ENCODE measurements at regions not wholly inside any gene's neighbourhood (a gene's known extent, or its start where the extent isn't known, plus 50 kb on each side); places are given as distances from the start of the nearest gene placed in this dataset.

DNA sequence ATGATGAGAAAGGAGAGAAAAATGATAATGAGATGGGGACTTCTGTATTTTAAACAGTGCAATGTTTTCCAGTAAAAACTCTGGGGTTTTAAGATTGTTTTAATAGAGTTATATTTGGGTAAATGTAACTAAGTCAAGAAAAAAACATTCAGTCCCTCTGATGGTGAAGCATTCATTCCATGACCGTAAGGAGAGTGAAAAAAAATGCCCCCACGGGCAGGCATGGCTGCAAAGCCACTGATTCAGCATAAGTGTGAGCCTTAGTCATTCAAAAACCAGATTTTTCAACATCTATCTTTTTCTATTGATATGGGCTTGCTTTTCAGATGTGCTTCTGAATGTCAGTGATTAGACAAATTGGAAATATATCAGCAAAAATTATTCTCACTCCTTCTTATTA is 957.8 kb downstream of the SLC4A3 start:
- no peaks in the 10 kb centered on the region for H3K36me3 Mint-ChIP-seq (ENCODE audit: insufficient read depth)
- no peak for DNase-seq (ENCODE audit: low spot score, unreplicated experiment)
- no peaks in the 10 kb centered on the region for H3K4me1 Mint-ChIP-seq (ENCODE audit: low read depth)
- H3K9me3 Mint-ChIP-seq (ENCODE audit: low read depth) = no peaks in the 10 kb centered on the region
- H3K27me3 Mint-ChIP-seq = peaks cover 6% of the 10 kb centered on the region
- TF ChIP-seq, protein P1, sequence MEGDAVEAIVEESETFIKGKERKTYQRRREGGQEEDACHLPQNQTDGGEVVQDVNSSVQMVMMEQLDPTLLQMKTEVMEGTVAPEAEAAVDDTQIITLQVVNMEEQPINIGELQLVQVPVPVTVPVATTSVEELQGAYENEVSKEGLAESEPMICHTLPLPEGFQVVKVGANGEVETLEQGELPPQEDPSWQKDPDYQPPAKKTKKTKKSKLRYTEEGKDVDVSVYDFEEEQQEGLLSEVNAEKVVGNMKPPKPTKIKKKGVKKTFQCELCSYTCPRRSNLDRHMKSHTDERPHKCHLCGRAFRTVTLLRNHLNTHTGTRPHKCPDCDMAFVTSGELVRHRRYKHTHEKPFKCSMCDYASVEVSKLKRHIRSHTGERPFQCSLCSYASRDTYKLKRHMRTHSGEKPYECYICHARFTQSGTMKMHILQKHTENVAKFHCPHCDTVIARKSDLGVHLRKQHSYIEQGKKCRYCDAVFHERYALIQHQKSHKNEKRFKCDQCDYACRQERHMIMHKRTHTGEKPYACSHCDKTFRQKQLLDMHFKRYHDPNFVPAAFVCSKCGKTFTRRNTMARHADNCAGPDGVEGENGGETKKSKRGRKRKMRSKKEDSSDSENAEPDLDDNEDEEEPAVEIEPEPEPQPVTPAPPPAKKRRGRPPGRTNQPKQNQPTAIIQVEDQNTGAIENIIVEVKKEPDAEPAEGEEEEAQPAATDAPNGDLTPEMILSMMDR (IDR thresholded peaks at IDR 0.05; ENCODE audit: unreplicated experiment) = no peak
- no peak overlapping the region for H3K4me3 Mint-ChIP-seq (ENCODE audit: low read depth)
- H3K27ac Mint-ChIP-seq = no peak overlapping the region

DNA sequence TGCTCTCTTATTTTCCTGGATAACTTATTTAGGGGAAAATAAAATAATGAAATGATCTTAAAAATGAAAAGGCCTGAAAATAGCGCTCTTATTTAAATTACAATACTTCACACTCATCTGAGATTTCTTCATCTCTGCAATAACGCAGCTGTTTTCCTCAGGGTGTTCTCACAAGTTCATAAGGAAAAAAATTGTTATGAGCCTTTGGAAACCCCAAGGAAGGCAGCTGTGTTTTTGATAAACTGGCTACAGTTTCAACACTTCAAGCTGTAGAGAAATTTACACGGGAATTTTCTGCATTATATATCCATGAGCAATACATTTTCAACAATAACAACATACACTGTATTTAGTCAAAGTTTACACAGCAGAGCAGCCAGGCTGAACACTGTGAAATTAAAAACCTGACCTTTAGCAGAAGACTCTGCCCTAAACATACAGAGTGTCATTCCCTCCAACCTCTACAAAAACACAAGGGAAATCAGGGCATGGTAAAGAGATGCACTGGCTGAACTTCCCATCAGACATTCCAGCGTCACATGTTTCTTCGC is 959.6 kb downstream of the SLC4A3 start:
- H3K4me3 Mint-ChIP-seq (ENCODE audit: low read depth) = no peak overlapping the region
- no peaks in the 10 kb centered on the region for H3K9me3 Mint-ChIP-seq (ENCODE audit: low read depth)
- H3K27me3 Mint-ChIP-seq = peaks cover 6% of the 10 kb centered on the region
- no peak for DNase-seq (ENCODE audit: low spot score, unreplicated experiment)
- TF ChIP-seq, protein P1 (IDR thresholded peaks at IDR 0.05; ENCODE audit: unreplicated experiment) = no peak
- H3K4me1 Mint-ChIP-seq (ENCODE audit: low read depth) = no peaks in the 10 kb centered on the region
- H3K36me3 Mint-ChIP-seq (ENCODE audit: insufficient read depth) = no peaks in the 10 kb centered on the region
- H3K27ac Mint-ChIP-seq = no peak overlapping the region

DNA sequence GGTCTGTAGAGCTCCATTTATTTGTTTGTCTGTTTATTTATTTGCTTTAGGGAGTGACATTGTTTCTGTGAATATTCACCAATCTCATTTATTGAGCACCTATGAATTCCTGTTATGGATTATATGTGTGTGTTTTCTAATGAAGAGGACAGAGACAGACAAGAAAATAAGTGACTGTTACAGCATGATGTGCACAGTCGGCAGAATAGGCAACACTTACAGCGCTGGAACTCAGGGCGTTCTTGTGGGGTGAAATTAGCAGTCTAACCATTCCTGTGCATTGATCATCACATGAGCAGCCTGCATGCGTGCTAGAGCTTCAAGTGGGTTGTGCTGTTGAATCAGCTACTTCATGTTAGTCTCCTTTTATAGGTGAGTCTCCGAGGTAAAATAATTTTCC is 960.7 kb downstream of the SLC4A3 start:
- H3K36me3 Mint-ChIP-seq (ENCODE audit: insufficient read depth) = no peaks in the 10 kb centered on the region
- DNase-seq (ENCODE audit: low spot score, unreplicated experiment) = no peak
- no peaks in the 10 kb centered on the region for H3K9me3 Mint-ChIP-seq (ENCODE audit: low read depth)
- H3K4me1 Mint-ChIP-seq (ENCODE audit: low read depth) = no peaks in the 10 kb centered on the region
- no peak overlapping the region for H3K27ac Mint-ChIP-seq
- no peak overlapping the region for H3K4me3 Mint-ChIP-seq (ENCODE audit: low read depth)
- TF ChIP-seq, protein P1 (IDR thresholded peaks at IDR 0.05; ENCODE audit: unreplicated experiment) = no peak
- H3K27me3 Mint-ChIP-seq = peaks cover 6% of the 10 kb centered on the region

DNA sequence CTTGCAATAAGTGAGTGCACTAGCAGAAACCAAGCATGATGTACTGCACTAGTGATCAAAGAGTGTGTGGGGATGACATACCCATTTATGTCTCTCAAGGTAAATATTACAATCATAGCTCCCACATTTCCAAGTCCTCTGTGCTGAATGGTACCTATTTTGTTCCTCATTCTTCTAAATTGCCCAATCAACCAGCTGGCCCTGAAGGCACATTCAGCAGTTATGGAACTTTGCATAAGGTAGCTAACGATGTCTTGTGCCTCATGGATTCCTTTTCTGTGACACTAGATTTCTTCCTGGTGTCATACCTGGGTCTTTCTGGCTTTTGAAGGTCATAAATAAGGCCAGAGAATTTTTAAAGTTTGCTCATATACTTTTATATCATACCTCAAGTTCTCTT is 963.0 kb downstream of the SLC4A3 start:
- Mint-ChIP-seq H3K9me3 (ENCODE audit: low read depth) (no peaks in the 10 kb centered on the region), H3K4me3 (ENCODE audit: low read depth) (no peak overlapping the region), H3K36me3 (ENCODE audit: insufficient read depth) (no peaks in the 10 kb centered on the region), H3K27me3 (peaks cover 6% of the 10 kb centered on the region), H3K4me1 (ENCODE audit: low read depth) (no peaks in the 10 kb centered on the region), H3K27ac (no peak overlapping the region)
- no peak for DNase-seq (ENCODE audit: low spot score, unreplicated experiment)
- TF ChIP-seq, protein P1 (IDR thresholded peaks at IDR 0.05; ENCODE audit: unreplicated experiment) = no peak

DNA sequence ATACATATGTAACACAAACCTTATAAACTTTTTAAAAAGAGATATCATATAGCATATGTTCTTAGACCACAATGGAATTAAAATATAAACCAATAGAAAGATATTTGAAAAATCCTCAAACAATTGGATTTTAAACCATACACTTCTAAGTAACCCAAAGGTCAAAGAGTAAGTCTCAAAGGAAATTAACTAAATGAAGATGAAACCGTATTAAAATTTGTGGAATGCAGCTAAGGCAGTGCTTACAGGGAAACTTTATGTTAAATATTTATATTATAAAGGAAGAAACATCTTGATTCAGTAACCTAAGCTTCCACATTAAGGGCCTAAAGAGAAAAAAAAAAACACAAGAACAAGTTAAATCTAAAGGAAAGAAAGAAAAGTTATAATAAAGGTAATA is 966.1 kb downstream of the SLC4A3 start:
- Mint-ChIP-seq H3K27me3 (no peaks in the 10 kb centered on the region), H3K4me3 (ENCODE audit: low read depth) (no peak overlapping the region), H3K36me3 (ENCODE audit: insufficient read depth) (no peaks in the 10 kb centered on the region), H3K4me1 (ENCODE audit: low read depth) (no peaks in the 10 kb centered on the region), H3K27ac (no peak overlapping the region), H3K9me3 (ENCODE audit: low read depth) (no peaks in the 10 kb centered on the region)
- DNase-seq (ENCODE audit: low spot score, unreplicated experiment) = no peak
- TF ChIP-seq, protein P1 (IDR thresholded peaks at IDR 0.05; ENCODE audit: unreplicated experiment) = no peak
